Astrocyte of the spinal cord (primary cell): ENCODE measurements at regions not wholly inside any gene's neighbourhood (a gene's known extent, or its start where the extent isn't known, plus 50 kb on each side); places are given as distances from the start of the nearest gene placed in this dataset.

ENCODE experiments used
- DNase-seq: peaks from one replicate; pipeline ENCODE4 v3.0.0; 2011; ENCODE audit warnings: low read depth, low spot score
- H3K4me3 ChIP-seq: 2 replicates; pipeline ENCODE4 v1.5.1; 2011; ENCODE audit warnings: low read depth, mild to moderate bottlenecking, low read length, moderate library complexity
- in situ Hi-C: cut with HindIII; loops from 2 replicates; pipeline ENCODE4 v1.10.0; 2017; ENCODE audit warnings: low sequenced_read_pairs
- TF ChIP-seq, protein P1 (sequence below): IDR thresholded peaks from 2 replicates; pipeline ENCODE4 v1.5.1; 2012; ENCODE audit warnings: low read depth, mild to moderate bottlenecking, low read length, inconsistent platforms

DNA sequence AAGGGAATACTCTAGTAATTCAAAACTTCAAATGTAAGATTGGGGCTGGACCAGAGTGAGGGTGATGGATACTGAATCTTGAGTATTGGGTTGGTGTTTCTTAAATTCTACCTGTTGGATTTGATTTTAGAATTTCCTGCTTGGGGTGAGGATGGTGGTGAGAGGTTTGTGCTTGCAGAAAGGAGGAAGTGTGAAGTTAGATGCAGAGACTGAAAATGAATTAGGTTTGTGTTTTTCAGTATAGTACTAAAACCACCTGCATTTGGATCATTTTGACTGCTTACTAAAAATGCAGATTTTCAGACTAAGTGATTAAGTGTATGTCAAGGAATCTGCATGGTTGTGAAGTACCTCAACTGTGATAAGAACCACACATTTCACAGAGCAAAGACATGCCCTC, 131.5 kb upstream of the CENPE start:
- in situ Hi-C loops, result no loop called here
- TF ChIP-seq, protein P1, sequence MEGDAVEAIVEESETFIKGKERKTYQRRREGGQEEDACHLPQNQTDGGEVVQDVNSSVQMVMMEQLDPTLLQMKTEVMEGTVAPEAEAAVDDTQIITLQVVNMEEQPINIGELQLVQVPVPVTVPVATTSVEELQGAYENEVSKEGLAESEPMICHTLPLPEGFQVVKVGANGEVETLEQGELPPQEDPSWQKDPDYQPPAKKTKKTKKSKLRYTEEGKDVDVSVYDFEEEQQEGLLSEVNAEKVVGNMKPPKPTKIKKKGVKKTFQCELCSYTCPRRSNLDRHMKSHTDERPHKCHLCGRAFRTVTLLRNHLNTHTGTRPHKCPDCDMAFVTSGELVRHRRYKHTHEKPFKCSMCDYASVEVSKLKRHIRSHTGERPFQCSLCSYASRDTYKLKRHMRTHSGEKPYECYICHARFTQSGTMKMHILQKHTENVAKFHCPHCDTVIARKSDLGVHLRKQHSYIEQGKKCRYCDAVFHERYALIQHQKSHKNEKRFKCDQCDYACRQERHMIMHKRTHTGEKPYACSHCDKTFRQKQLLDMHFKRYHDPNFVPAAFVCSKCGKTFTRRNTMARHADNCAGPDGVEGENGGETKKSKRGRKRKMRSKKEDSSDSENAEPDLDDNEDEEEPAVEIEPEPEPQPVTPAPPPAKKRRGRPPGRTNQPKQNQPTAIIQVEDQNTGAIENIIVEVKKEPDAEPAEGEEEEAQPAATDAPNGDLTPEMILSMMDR, result no peak
- no peak for DNase-seq
- no peak overlapping the region for H3K4me3 ChIP-seq

DNA sequence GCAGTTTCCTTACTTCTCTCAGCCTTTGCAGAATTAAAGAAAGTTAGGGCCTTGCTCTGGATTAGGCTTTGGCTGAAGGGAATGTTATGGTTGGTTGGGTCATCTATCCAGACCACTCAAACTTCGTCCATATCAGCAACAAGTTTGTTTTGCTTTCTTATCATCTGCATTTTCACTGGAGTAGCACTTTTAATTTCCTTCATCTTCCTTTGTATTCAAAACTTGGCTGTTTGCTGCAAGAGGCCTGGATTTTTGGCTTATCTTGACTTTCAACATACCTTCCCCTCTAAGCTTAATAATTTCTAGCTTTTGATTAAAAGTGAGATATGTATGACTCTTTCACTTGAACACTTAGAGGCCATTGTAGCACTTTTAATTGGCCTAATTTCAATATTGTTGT, 126.7 kb upstream of the CENPE start:
- DNase-seq, result no peak
- TF ChIP-seq, protein P1, result no peak
- in situ Hi-C loops, result no loop called here
- no peak overlapping the region for H3K4me3 ChIP-seq

DNA sequence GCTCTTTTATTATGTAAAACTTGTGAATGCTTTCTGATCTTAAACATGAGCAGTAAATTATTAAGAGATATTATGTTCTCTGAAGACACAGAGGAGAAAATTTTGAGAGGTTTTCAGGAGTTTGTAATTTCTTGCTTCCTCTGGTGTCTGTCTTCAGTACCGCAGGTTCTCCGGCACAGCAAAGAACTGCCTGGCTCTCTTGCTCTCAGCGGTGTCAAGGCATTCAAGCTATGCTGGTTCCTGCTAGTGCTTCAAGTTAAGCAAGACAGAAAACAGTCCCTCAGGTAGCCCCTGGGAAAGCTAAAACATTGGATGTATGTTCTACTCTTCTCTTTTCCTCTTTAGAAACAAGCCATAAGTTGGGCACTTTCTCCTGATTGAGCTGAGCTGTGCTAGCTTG, 120.2 kb upstream of the CENPE start:
- no peak overlapping the region for H3K4me3 ChIP-seq
- in situ Hi-C loops, result no loop called here
- TF ChIP-seq, protein P1, result no peak
- no peak for DNase-seq

DNA sequence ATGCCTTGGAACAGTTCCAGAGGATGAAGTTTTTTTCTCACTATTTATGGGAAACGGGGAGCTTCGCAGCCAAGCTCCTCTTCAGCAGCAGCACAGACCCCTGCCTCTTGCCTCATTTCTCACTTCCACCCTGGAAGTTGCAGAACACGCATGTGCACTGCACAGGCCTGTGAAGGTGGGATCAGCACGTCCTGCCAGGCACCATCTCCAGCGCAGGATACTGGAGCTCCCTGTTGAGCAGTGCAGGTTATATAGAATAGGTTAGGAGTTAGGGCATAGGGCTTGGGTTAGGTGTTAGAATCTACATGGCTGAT, 110.1 kb upstream of the CENPE start:
- no peak for DNase-seq
- TF ChIP-seq, protein P1, result no peak
- in situ Hi-C loops, result no loop called here
- no peak overlapping the region for H3K4me3 ChIP-seq

DNA sequence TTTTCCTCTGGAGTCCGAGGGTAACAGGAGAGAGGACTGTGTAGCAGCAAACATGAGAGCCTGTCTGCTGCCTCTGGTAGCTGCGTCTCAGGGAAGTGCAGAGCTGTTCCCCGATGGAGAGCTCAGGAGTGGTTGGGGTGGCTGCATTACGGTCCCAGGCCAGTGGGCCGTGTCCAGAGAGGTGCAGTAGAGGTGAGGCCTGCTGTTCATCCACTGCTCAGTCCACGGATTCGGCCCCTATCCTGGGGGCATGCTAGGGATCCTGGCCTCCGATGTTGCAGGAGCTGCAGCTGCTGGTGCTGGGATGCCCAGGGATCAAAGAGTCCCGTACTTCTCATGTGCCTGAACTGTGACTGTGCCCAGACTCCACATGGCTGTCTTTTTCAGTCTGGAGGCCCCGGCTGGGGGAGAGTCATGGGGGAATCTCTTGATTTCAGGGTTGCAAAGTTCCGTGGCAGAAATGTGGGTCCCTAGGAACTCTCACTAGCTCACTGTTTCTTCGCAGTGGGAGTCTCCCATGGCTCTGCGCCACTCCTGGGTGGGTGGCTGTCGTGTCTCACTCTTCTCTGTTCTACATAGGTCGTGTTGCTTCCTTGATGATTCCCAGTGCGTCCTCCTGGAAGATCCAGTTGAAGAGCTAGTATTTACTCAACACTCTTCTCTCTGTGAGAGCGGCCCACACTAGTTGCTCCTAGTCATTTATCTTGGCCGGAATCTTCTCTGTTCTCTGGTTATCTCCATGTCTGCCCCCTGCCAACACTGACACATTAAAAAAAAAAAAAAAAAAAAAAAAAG, 109.5 kb upstream of the CENPE start:
- TF ChIP-seq, protein P1, result no peak
- no peak overlapping the region for H3K4me3 ChIP-seq
- in situ Hi-C loops, result no loop called here
- no peak for DNase-seq

DNA sequence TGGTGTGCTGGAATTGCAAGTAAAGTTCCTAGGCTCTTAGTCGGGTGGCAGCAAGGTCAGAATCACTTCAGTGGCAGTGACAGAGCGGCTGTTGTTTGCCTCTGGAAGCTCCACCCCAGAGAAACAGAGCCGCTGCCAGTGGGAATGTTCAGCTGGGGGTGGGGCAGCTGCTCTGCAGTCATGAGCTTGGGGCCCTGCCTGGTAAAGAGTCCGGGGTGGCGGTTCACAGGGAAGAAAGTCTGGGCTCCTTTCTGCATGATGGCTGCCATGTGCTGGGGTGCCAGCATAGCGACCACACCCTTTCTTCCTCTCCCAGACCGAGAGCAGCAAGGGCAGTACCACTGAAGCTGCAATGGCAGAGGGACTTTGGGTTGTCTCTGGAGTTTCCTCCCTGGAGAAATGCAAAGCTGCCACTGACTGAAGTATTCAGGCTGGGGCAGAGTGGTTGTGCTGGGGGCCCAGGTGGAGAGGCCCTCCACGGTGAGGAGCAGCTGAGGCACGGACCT, 108.8 kb upstream of the CENPE start:
- DNase-seq, result no peak
- TF ChIP-seq, protein P1, result no peak
- in situ Hi-C loops, result no loop called here
- no peak overlapping the region for H3K4me3 ChIP-seq
